ENCODE measurements at regions not wholly inside any gene's neighbourhood (a gene's known extent, or its start where the extent isn't known, plus 50 kb on each side); places are given as distances from the start of the nearest gene placed in this dataset.

GRCh38 chrX:108892501-108892900, 156.1 kb upstream of the IRS4 start:
- TF ChIP-seq REST (IDR thresholded peaks at IDR 0.05; ENCODE audit: insufficient read depth in 1 of 2, low read depth in 2 of 2, low read length in 1 of 2) (no peak), POLR2AphosphoS5 (IDR thresholded peaks at IDR 0.05; ENCODE audit: low read depth, low read length) (no peak)
- TF ChIP-seq, protein P1, sequence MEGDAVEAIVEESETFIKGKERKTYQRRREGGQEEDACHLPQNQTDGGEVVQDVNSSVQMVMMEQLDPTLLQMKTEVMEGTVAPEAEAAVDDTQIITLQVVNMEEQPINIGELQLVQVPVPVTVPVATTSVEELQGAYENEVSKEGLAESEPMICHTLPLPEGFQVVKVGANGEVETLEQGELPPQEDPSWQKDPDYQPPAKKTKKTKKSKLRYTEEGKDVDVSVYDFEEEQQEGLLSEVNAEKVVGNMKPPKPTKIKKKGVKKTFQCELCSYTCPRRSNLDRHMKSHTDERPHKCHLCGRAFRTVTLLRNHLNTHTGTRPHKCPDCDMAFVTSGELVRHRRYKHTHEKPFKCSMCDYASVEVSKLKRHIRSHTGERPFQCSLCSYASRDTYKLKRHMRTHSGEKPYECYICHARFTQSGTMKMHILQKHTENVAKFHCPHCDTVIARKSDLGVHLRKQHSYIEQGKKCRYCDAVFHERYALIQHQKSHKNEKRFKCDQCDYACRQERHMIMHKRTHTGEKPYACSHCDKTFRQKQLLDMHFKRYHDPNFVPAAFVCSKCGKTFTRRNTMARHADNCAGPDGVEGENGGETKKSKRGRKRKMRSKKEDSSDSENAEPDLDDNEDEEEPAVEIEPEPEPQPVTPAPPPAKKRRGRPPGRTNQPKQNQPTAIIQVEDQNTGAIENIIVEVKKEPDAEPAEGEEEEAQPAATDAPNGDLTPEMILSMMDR (IDR thresholded peaks at IDR 0.05), result no peak

Data from Panc1 (cell line).